ENCODE measurements at regions not wholly inside any gene's neighbourhood (a gene's known extent, or its start where the extent isn't known, plus 50 kb on each side); places are given as distances from the start of the nearest gene placed in this dataset.

- no peak for ATAC-seq
- no peak overlapping the region for H3K4me3 ChIP-seq
- Mint-ChIP-seq H3K36me3 (ENCODE audit: low read depth) (peaks cover 55% of the 10 kb centered on the region), H3K9me3 (peaks cover 100% of the 10 kb centered on the region), H3K4me3 (no peak overlapping the region), H3K4me1 (no peaks in the 10 kb centered on the region), H3K27me3 (ENCODE audit: insufficient read depth, low read depth, poor library complexity) (peaks cover 4% of the 10 kb centered on the region), H3K27ac (no peak overlapping the region)
- no peak overlapping the region for H2AFZ ChIP-seq
- H3K9me2 ChIP-seq (ENCODE audit: insufficient read depth): no peaks in the 10 kb centered on the region
- no peak overlapping the region for H3K27ac ChIP-seq (ENCODE audit: low read depth)
- no peaks in the 10 kb centered on the region for H4K20me1 ChIP-seq (replicated peaks; ENCODE audit: insufficient read depth)
- no peaks in the 10 kb centered on the region for H3K27me3 ChIP-seq (ENCODE audit: insufficient read depth)
- TF ChIP-seq, protein P1, sequence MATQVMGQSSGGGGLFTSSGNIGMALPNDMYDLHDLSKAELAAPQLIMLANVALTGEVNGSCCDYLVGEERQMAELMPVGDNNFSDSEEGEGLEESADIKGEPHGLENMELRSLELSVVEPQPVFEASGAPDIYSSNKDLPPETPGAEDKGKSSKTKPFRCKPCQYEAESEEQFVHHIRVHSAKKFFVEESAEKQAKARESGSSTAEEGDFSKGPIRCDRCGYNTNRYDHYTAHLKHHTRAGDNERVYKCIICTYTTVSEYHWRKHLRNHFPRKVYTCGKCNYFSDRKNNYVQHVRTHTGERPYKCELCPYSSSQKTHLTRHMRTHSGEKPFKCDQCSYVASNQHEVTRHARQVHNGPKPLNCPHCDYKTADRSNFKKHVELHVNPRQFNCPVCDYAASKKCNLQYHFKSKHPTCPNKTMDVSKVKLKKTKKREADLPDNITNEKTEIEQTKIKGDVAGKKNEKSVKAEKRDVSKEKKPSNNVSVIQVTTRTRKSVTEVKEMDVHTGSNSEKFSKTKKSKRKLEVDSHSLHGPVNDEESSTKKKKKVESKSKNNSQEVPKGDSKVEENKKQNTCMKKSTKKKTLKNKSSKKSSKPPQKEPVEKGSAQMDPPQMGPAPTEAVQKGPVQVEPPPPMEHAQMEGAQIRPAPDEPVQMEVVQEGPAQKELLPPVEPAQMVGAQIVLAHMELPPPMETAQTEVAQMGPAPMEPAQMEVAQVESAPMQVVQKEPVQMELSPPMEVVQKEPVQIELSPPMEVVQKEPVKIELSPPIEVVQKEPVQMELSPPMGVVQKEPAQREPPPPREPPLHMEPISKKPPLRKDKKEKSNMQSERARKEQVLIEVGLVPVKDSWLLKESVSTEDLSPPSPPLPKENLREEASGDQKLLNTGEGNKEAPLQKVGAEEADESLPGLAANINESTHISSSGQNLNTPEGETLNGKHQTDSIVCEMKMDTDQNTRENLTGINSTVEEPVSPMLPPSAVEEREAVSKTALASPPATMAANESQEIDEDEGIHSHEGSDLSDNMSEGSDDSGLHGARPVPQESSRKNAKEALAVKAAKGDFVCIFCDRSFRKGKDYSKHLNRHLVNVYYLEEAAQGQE (IDR thresholded peaks at IDR 0.05; ENCODE audit: unreplicated experiment): no peak
- TF ChIP-seq STAT1 (IDR thresholded peaks at IDR 0.05; ENCODE audit: unreplicated experiment) (no peak), ZNF114 (CRISPR knock-in tag; IDR thresholded peaks at IDR 0.05) (no peak)
- no peaks in the 10 kb centered on the region for H3F3A ChIP-seq (replicated peaks; ENCODE audit: low read depth)
- no peak overlapping the region for H3K4me2 ChIP-seq
- DNase-seq (ENCODE audit: low spot score): no peak
- no peaks in the 10 kb centered on the region for H3K79me2 ChIP-seq (replicated peaks; ENCODE audit: insufficient read depth)
- H3K4me1 ChIP-seq (ENCODE audit: insufficient read depth): no peaks in the 10 kb centered on the region
- no peaks in the 10 kb centered on the region for H3K36me3 ChIP-seq (ENCODE audit: insufficient read depth)
Measured at GRCh38 chr12:128075332-128075731, 191.6 kb upstream of the TMEM132C start.

- Histone ChIP-seq H3K27me3 (ENCODE audit: insufficient read depth) (no peaks in the 10 kb centered on the region), H3K4me1 (ENCODE audit: insufficient read depth) (no peaks in the 10 kb centered on the region), H3K36me3 (ENCODE audit: insufficient read depth) (no peaks in the 10 kb centered on the region), H3K4me3 (no peak overlapping the region), H4K20me1 (replicated peaks; ENCODE audit: insufficient read depth) (no peaks in the 10 kb centered on the region), H3F3A (replicated peaks; ENCODE audit: low read depth) (no peaks in the 10 kb centered on the region), H2AFZ (no peak overlapping the region), H3K4me2 (no peak overlapping the region), H3K27ac (ENCODE audit: low read depth) (no peak overlapping the region), H3K9me2 (ENCODE audit: insufficient read depth) (no peaks in the 10 kb centered on the region), H3K79me2 (replicated peaks; ENCODE audit: insufficient read depth) (no peaks in the 10 kb centered on the region)
- no peak for ATAC-seq
- Mint-ChIP-seq H3K36me3 (ENCODE audit: low read depth) (peaks cover 55% of the 10 kb centered on the region), H3K4me1 (no peaks in the 10 kb centered on the region), H3K4me3 (no peak overlapping the region), H3K27me3 (ENCODE audit: insufficient read depth, low read depth, poor library complexity) (peaks cover 4% of the 10 kb centered on the region), H3K27ac (no peak overlapping the region), H3K9me3 (peaks cover 100% of the 10 kb centered on the region)
- DNase-seq (ENCODE audit: low spot score): no peak
- no peak for TF ChIP-seq JUNB (IDR thresholded peaks at IDR 0.05; ENCODE audit: unreplicated experiment)
Measured at GRCh38 chr12:128076188-128076587, 190.8 kb upstream of the TMEM132C start.

DNA sequence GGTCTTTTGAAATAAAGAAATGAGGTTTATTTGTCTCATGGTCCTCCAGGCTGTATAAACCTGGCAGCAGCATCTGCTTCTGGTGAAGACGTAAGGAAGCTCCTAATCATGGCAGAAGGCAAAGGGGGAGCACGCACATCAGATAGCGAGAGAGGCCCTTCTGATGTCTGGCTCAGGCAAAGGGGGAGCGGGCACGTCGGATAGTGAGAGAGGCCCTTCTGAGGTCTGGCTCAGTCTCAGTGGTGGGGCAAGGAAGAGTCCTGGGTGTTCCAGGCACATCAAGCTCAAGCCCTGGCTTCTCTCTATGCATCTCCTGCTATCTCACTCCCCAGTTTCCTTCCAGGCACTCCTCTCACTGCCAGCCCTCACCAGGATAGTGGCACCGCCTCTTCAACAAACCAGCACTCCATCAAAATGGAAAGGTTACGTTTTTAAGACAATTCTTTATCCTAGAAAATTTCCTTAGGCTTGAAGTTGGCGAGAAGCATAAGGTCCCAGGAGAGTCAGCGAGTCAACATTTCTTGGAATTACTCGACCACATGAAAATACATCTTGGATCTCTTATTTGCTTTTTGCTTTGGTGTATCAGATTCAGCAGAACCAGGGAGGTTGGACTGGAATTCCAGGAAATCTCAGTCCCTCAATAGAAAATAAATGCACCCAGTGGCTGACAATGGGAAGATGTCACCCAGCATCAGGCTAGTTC is 189.6 kb upstream of the TMEM132C start:
- Histone ChIP-seq H3K27me3 (ENCODE audit: insufficient read depth) (no peaks in the 10 kb centered on the region), H4K20me1 (replicated peaks; ENCODE audit: insufficient read depth) (no peaks in the 10 kb centered on the region), H3K79me2 (replicated peaks; ENCODE audit: insufficient read depth) (no peaks in the 10 kb centered on the region), H3K4me2 (no peak overlapping the region), H3K4me3 (no peak overlapping the region), H3K9me2 (ENCODE audit: insufficient read depth) (no peaks in the 10 kb centered on the region), H3K36me3 (ENCODE audit: insufficient read depth) (no peaks in the 10 kb centered on the region), H3K27ac (ENCODE audit: low read depth) (no peak overlapping the region), H3F3A (replicated peaks; ENCODE audit: low read depth) (no peaks in the 10 kb centered on the region), H3K4me1 (ENCODE audit: insufficient read depth) (no peaks in the 10 kb centered on the region), H2AFZ (no peak overlapping the region)
- no peak for DNase-seq (ENCODE audit: low spot score)
- Mint-ChIP-seq H3K9me3 (peaks cover 100% of the 10 kb centered on the region), H3K4me3 (no peak overlapping the region), H3K36me3 (ENCODE audit: low read depth) (peaks cover 51% of the 10 kb centered on the region), H3K4me1 (no peaks in the 10 kb centered on the region), H3K27ac (no peak overlapping the region), H3K27me3 (ENCODE audit: insufficient read depth, low read depth, poor library complexity) (peaks cover 5% of the 10 kb centered on the region)
- no peak for ATAC-seq
- TF ChIP-seq STAT1 (IDR thresholded peaks at IDR 0.05; ENCODE audit: unreplicated experiment) (no peak), JUNB (IDR thresholded peaks at IDR 0.05; ENCODE audit: unreplicated experiment) (no peak), NANOG (IDR thresholded peaks at IDR 0.05; ENCODE audit: borderline replicate concordance) (no peak), ZNF331 (CRISPR knock-in tag; IDR thresholded peaks at IDR 0.05; ENCODE audit: low read depth) (no peak)
- TF ChIP-seq, protein P1 (IDR thresholded peaks at IDR 0.05; ENCODE audit: unreplicated experiment): no peak
